ENCODE measurements at regions not wholly inside any gene's neighbourhood (a gene's known extent, or its start where the extent isn't known, plus 50 kb on each side); places are given as distances from the start of the nearest gene placed in this dataset.

DNA sequence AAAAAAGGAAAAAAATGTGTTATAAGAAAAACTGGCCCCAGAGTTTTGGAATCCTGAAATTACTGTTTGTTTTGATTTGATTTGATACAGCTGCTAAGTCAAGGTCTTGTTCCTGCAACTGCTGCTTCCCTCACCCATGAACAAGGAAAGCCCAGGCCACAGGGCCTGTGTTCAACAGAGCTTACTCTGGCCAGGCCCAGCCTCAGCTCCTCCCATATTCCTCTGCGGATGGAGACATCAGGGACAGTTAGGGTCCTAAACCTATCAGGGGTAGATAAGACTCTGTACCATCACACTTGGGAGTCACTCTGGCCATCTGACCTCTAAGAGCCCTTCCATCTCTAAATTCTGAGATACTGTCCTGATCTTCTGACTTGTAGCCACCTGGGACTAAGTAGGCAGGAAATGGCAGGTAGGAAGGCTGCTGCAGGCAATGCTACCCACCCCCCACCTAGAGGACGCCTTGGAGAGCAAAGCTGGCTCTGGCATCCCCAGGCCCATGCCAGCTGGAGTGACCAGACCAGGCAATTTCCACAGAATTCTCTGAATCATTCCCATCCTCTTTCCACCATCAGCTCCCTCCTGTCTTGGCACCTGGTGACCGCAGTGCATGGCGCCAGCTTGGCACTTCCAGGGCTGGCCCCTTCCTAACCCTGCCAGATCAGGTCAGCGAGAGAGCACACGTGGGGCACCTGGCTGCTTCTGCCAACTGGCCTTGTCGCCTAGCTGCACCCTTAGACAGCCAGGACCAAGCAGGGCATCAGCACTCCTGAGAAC lies 58.0 kb upstream of the TMEM33 start:
- H3K4me1 ChIP-seq = peaks cover 0 to 31% (median 10%) of the 10 kb centered on the region in 4 donors
- 82 to 89% methylated on average over 7 of the region's 7 CpGs for WGBS, 2 donors
- no peaks in the 10 kb centered on the region for H3K9me3 ChIP-seq
- peaks cover 0 to 93% of the 10 kb centered on the region in 2 donors for H3K27me3 ChIP-seq
- no peak overlapping the region for H3K27ac ChIP-seq
- TF ChIP-seq, protein P1, sequence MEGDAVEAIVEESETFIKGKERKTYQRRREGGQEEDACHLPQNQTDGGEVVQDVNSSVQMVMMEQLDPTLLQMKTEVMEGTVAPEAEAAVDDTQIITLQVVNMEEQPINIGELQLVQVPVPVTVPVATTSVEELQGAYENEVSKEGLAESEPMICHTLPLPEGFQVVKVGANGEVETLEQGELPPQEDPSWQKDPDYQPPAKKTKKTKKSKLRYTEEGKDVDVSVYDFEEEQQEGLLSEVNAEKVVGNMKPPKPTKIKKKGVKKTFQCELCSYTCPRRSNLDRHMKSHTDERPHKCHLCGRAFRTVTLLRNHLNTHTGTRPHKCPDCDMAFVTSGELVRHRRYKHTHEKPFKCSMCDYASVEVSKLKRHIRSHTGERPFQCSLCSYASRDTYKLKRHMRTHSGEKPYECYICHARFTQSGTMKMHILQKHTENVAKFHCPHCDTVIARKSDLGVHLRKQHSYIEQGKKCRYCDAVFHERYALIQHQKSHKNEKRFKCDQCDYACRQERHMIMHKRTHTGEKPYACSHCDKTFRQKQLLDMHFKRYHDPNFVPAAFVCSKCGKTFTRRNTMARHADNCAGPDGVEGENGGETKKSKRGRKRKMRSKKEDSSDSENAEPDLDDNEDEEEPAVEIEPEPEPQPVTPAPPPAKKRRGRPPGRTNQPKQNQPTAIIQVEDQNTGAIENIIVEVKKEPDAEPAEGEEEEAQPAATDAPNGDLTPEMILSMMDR (IDR thresholded peaks at IDR 0.05) = no peak
- TF ChIP-seq EP300 (IDR thresholded peaks at IDR 0.05) (no peak), POLR2A (IDR thresholded peaks at IDR 0.05) (no peak)
- no peak overlapping the region for H3K4me3 ChIP-seq
- H3K36me3 ChIP-seq = no peaks in the 10 kb centered on the region
- DNase-seq (ENCODE audit: low spot score in 2 of 2) = no peak

DNA sequence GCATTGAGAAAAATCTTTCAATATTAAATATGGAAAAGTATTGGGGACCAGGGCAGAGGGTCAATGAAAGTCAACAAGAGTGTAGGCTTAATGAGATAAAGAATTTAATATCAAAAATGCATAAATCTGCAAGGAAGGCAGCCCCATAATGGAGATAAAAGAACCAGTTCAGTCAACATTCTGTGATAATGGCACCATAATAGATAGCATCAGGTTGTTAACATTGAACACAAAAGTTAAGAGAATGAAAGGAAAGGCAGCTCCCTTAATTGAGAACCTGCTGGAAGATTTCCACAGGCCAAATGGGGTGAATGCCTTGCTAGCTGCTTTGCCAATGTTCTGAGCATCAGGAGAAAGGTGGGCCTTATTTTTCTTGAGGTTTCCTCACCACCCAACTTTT lies 60.4 kb upstream of the TMEM33 start:
- no peak for DNase-seq (ENCODE audit: low spot score in 2 of 2)
- H3K4me1 ChIP-seq = peaks cover 0 to 7% (median 0%) of the 10 kb centered on the region in 4 donors
- no peaks in the 10 kb centered on the region for H3K36me3 ChIP-seq
- H3K27ac ChIP-seq = no peak overlapping the region
- peaks cover 0 to 88% of the 10 kb centered on the region in 2 donors for H3K27me3 ChIP-seq
- no peaks in the 10 kb centered on the region for H3K9me3 ChIP-seq
- TF ChIP-seq POLR2A (IDR thresholded peaks at IDR 0.05) (no peak), EP300 (IDR thresholded peaks at IDR 0.05) (no peak)
- TF ChIP-seq, protein P1 (IDR thresholded peaks at IDR 0.05) = no peak
- no peak overlapping the region for H3K4me3 ChIP-seq

DNA sequence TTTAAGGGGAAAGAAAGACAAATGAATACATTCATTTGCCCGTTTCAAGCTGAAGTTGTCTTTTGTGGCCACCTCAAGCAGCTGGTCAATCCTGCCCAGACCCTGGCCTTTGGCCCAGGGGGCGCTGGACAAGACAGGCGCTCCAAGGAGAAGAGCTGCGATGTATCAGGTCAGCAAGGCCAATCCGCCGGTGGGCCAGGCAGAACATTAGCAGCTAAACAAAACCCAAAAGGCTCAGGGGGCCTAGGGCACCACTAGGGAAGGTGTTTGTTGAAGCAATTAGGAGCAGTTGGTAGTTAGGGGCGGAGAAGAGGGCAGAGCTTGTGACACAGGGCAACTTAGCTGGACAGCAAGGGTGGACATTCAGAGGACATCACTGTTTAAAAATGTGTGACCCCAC lies 60.8 kb upstream of the TMEM33 start:
- TF ChIP-seq, protein P1 (IDR thresholded peaks at IDR 0.05) = no peak
- no peak for TF ChIP-seq EP300 (IDR thresholded peaks at IDR 0.05)
- TF ChIP-seq POLR2A (IDR thresholded peaks at IDR 0.05) = no peak
- H3K36me3 ChIP-seq = no peaks in the 10 kb centered on the region
- DNase-seq (ENCODE audit: low spot score in 2 of 2) = no peak
- H3K4me1 ChIP-seq = peaks cover 0 to 7% (median 0%) of the 10 kb centered on the region in 4 donors
- H3K9me3 ChIP-seq = no peaks in the 10 kb centered on the region
- whole genome bisulfite sequencing, 2 donors = 74 to 76% methylated on average over 7 of the region's 7 CpGs
- H3K27ac ChIP-seq = no peak overlapping the region
- peaks cover 0 to 83% of the 10 kb centered on the region in 2 donors for H3K27me3 ChIP-seq
- H3K4me3 ChIP-seq = no peak overlapping the region

DNA sequence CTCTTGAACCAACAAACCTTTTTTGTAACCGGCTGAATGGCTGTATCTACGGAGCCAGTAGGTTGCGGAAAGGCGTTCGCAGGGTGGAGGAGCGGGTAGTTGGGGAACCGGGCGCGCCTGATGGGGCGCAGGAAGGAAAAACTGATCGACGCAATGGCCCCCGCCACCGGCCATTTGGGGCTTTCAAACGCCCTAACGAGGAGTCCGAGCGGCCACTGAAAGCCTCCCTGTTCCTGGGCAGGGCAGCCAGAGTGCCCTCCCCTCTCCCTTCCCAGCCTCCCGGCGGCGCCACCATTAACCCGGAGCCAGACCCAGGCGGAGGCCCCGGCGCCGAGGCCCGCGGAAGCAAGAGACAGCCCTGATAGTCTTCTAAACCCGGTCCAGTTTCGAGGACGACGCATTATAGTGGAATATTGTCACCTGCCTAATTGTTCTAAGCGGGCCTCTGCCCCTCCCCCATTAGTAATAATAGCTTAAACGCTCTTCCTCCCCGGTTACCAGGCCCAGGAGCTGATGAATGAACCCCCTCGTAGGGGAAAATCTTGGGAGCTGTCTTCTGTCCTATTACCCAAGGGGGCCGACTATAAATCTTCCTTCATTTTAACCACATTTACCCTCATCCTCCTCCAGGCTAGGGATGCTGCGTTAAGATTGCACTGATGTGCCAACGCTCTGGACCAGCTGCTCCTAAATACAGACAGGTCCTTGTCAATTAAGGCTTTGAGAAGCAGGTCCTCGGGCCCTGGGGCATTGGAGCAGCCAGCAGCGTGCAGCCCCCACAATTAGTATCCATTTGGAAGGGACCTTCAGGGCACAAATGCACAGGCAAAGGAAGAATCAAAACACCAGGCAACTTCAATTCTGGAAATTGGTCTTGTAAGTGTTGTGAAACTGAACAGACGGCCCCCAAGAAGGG lies 61.6 kb upstream of the TMEM33 start:
- WGBS, 2 donors = 23 to 27% methylated on average over 36 to 41 of the region's 42 CpGs
- no peak for DNase-seq (ENCODE audit: low spot score in 2 of 2)
- Histone ChIP-seq H3K27me3 (peaks cover 0 to 75% of the 10 kb centered on the region in 2 donors), H3K36me3 (no peaks in the 10 kb centered on the region), H3K4me1 (peaks cover 0 to 7% (median 0%) of the 10 kb centered on the region in 4 donors), H3K9me3 (no peaks in the 10 kb centered on the region), H3K4me3 (no peak overlapping the region), H3K27ac (no peak overlapping the region)
- TF ChIP-seq POLR2A (IDR thresholded peaks at IDR 0.05) (no peak), EP300 (IDR thresholded peaks at IDR 0.05) (no peak)
- TF ChIP-seq, protein P1 (IDR thresholded peaks at IDR 0.05) = no peak

DNA sequence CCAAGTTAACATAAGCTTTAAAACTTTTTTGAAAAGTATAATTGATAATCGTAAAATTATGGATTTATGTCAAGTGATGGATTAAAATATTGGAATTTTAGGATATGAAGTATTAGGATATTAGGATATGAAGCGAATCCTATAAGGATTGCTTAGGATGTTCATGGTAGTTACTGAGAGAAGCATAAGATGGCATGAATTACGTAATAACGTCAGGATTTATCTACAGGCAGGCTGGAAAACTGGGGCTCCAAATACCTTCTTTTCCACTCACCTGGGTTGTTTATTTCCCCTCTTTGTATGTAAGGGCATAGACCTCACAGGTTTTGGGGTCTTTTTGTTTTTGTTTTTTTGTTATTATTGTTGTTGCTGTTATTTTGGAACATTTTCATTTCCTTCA lies 65.2 kb upstream of the TMEM33 start:
- Histone ChIP-seq H3K27ac (no peak overlapping the region), H3K27me3 (peaks cover 2 to 76% of the 10 kb centered on the region in 2 donors)
- TF ChIP-seq, protein P1 (IDR thresholded peaks at IDR 0.05) = no peak
- TF ChIP-seq EP300 (IDR thresholded peaks at IDR 0.05) (no peak), POLR2A (IDR thresholded peaks at IDR 0.05) (no peak)

More for the DNA sequence above, 65.2 kb upstream of the TMEM33 start:
- Histone ChIP-seq H3K4me1 (peaks cover 0 to 28% (median 11%) of the 10 kb centered on the region in 4 donors), H3K36me3 (no peaks in the 10 kb centered on the region), H3K4me3 (no peak overlapping the region), H3K9me3 (peaks cover 0 to 4% (median 0%) of the 10 kb centered on the region in 4 donors)
- WGBS, 2 donors = 77 to 85% methylated on average over 4 of the region's 4 CpGs
- no peak for DNase-seq (ENCODE audit: low spot score in 2 of 2)
